ENCODE measurements at regions not wholly inside any gene's neighbourhood (a gene's known extent, or its start where the extent isn't known, plus 50 kb on each side); places are given as distances from the start of the nearest gene placed in this dataset.

GRCh38 chr5:176151281-176151680 is 86.9 kb upstream of the SIMC1 start:
- peak; percentile 80 for DNase-seq

- no peak for DNase-seq
Measured at GRCh38 chr5:176152191-176152929, 85.9 kb upstream of the SIMC1 start.

- DNase-seq, result no peak
Measured at GRCh38 chr5:176152930-176153311, 85.3 kb upstream of the SIMC1 start.

GRCh38 chr5:176153741-176154140 is 84.5 kb upstream of the SIMC1 start:
- no peak for DNase-seq

- DNase-seq, result no peak
Measured at GRCh38 chr5:176154821-176155220, 83.4 kb upstream of the SIMC1 start.

GRCh38 chr5:176155922-176156359 is 82.3 kb upstream of the SIMC1 start:
- peak; percentile 52 for DNase-seq

- DNase-seq, result peak; percentile 77
Measured at GRCh38 chr5:176157656-176158055, 80.6 kb upstream of the SIMC1 start.

- DNase-seq, result no peak
Measured at GRCh38 chr5:176161431-176161830, 76.8 kb upstream of the SIMC1 start.

GRCh38 chr5:176162198-176162597 is 76.0 kb upstream of the SIMC1 start:
- no peak for DNase-seq

- DNase-seq, result no peak
Measured at GRCh38 chr5:176162888-176163287, 75.3 kb upstream of the SIMC1 start.

- peak; percentile 38 for DNase-seq
Measured at GRCh38 chr5:176166427-176166826, 71.8 kb upstream of the SIMC1 start.

GRCh38 chr5:176167800-176168199 is 70.4 kb upstream of the SIMC1 start:
- DNase-seq, result no peak

GRCh38 chr5:176169393-176170063 is 68.7 kb upstream of the SIMC1 start:
- DNase-seq, result no peak

- DNase-seq, result no peak
Measured at GRCh38 chr5:176170084-176170483, 68.1 kb upstream of the SIMC1 start.

- DNase-seq, result no peak
Measured at GRCh38 chr5:176171171-176171760, 67.0 kb upstream of the SIMC1 start.

GRCh38 chr5:176172246-176172645 is 66.0 kb upstream of the SIMC1 start:
- DNase-seq, result no peak

- DNase-seq, result no peak
Measured at GRCh38 chr5:176173647-176174046, 64.6 kb upstream of the SIMC1 start.

GRCh38 chr5:176174345-176175025 is 63.7 kb upstream of the SIMC1 start:
- DNase-seq, result no peak

- DNase-seq, result no peak
Measured at GRCh38 chr5:176175101-176175852, 62.9 kb upstream of the SIMC1 start.

GRCh38 chr5:176176231-176176630 is 62.0 kb upstream of the SIMC1 start:
- DNase-seq, result no peak

GRCh38 chr5:176178789-176179188 is 59.4 kb upstream of the SIMC1 start:
- no peak for DNase-seq

- DNase-seq, result peak; percentile 9
Measured at GRCh38 chr5:176180339-176180738, 57.9 kb upstream of the SIMC1 start.

GRCh38 chr5:176180781-176181180 is 57.4 kb upstream of the SIMC1 start:
- no peak for DNase-seq
